ENCODE measurements at regions not wholly inside any gene's neighbourhood (a gene's known extent, or its start where the extent isn't known, plus 50 kb on each side); places are given as distances from the start of the nearest gene placed in this dataset.

- Histone ChIP-seq H3K79me2 (ENCODE audit: insufficient read depth, low read length) (no peaks in the 10 kb centered on the region), H3K9ac (ENCODE audit: low read length) (no peak overlapping the region), H3K9me3 (ENCODE audit: control insufficient read depth in 1 of 2, insufficient read depth in 1 of 2, low read depth in 1 of 2, low read length in 2 of 2) (no peaks in the 10 kb centered on the region), H3K4me2 (ENCODE audit: low read length) (peak overlapping the region; percentile 40; the same call in 1 of the 2 replicates), H3K4me3 (replicated peaks in 1 of 2; ENCODE audit: low read depth in 1 of 2, low read length in 2 of 2) (no peak overlapping the region), H3K27me3 (ENCODE audit: insufficient read depth, low read length) (no peaks in the 10 kb centered on the region), H3K9me2 (ENCODE audit: insufficient read depth) (no peaks in the 10 kb centered on the region), H3K27ac (ENCODE audit: low read depth, low read length) (no peak overlapping the region), H3K4me1 (ENCODE audit: control insufficient read depth in 1 of 2, insufficient read depth in 2 of 2, low read length in 2 of 2) (peaks cover 0 to 14% of the 10 kb centered on the region in 2 experiments; a peak in 2 of 4 replicates), H4K20me1 (ENCODE audit: insufficient read depth) (no peaks in the 10 kb centered on the region), H3K36me3 (ENCODE audit: control insufficient read depth in 1 of 2, insufficient read depth in 2 of 2, low read length in 2 of 2) (no peaks in the 10 kb centered on the region), H2AFZ (ENCODE audit: low read depth, low read length, poor library complexity, severe bottlenecking) (peak overlapping the region; percentile 66)
- POLR2A ChIA-PET: no interaction called here
- RAD21 ChIA-PET (ENCODE audit: low non-redundant PET in 1 of 2, low total read pairs in 2 of 2, uncharacterized antibody in 2 of 2, unreplicated experiment in 2 of 2): no interaction called here
- no TSS peak for BruUV-seq (replicated peaks)
- DNase-seq (ENCODE audit: low read depth, low spot score) (no peak), ATAC-seq (no peak)
- CTCF ChIA-PET: interaction anchor here (1.0 to 1.7 kb wide), 2 partner anchors 44 to 105 kb away, joined by 3 read pairs; no protein-coding TSS in a partner anchor
- intact Hi-C loops (cut with micrococcal nuclease): no loop called here
- no peak for TF ChIP-seq POLR2A (IDR thresholded peaks at IDR 0.05; ENCODE audit: borderline replicate concordance, extremely low read depth, insufficient read depth, insufficient read length)
- TF ChIP-seq, protein P1, sequence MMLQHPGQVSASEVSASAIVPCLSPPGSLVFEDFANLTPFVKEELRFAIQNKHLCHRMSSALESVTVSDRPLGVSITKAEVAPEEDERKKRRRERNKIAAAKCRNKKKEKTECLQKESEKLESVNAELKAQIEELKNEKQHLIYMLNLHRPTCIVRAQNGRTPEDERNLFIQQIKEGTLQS (IDR thresholded peaks at IDR 0.05): no peak
- no peak for TF ChIP-seq EGR1 (IDR thresholded peaks at IDR 0.05; ENCODE audit: low read depth)
- TF ChIP-seq JUND (IDR thresholded peaks at IDR 0.05): peak; percentile 35; the same call in 1 of the 2 replicates
- no peak for TF ChIP-seq CEBPB (IDR thresholded peaks at IDR 0.05; ENCODE audit: low read depth)
Measured at GRCh38 chr10:30538086-30538485, 91.5 kb downstream of the LYZL2 start.

GRCh38 chr10:30537586-30537985 lies 92.0 kb downstream of the LYZL2 start:
- ChIA-PET CTCF (interaction anchor here (1.0 to 1.7 kb wide), 2 partner anchors 44 to 104 kb away, joined by 3 read pairs; no protein-coding TSS in a partner anchor), POLR2A (no interaction called here), RAD21 (ENCODE audit: low non-redundant PET in 1 of 2, low total read pairs in 2 of 2, uncharacterized antibody in 2 of 2, unreplicated experiment in 2 of 2) (no interaction called here)
- no peak for DNase-seq (ENCODE audit: low read depth, low spot score)
- no peak for ATAC-seq
- H3K4me2 ChIP-seq (ENCODE audit: low read length): no peak overlapping the region
- H3K36me3 ChIP-seq (ENCODE audit: control insufficient read depth in 1 of 2, insufficient read depth in 2 of 2, low read length in 2 of 2): no peaks in the 10 kb centered on the region
- H3K9me3 ChIP-seq (ENCODE audit: control insufficient read depth in 1 of 2, insufficient read depth in 1 of 2, low read depth in 1 of 2, low read length in 2 of 2): no peaks in the 10 kb centered on the region
- H3K27ac ChIP-seq (ENCODE audit: low read depth, low read length): no peak overlapping the region
- peak overlapping the region; percentile 66 for H2AFZ ChIP-seq (ENCODE audit: low read depth, low read length, poor library complexity, severe bottlenecking)
- H3K79me2 ChIP-seq (ENCODE audit: insufficient read depth, low read length): no peaks in the 10 kb centered on the region
- TF ChIP-seq TCF7L2 (IDR thresholded peaks at IDR 0.05; ENCODE audit: borderline replicate concordance, extremely low read depth, insufficient read depth, insufficient read length): no peak
- TF ChIP-seq POLR2A (IDR thresholded peaks at IDR 0.05; ENCODE audit: borderline replicate concordance, extremely low read depth, insufficient read depth, insufficient read length): no peak
- TF ChIP-seq, protein P1 (IDR thresholded peaks at IDR 0.05): no peak
- TF ChIP-seq CEBPB (IDR thresholded peaks at IDR 0.05; ENCODE audit: low read depth): no peak
- no peak for TF ChIP-seq CBX3 (IDR thresholded peaks at IDR 0.05; ENCODE audit: low read depth)
- TF ChIP-seq, protein P2, sequence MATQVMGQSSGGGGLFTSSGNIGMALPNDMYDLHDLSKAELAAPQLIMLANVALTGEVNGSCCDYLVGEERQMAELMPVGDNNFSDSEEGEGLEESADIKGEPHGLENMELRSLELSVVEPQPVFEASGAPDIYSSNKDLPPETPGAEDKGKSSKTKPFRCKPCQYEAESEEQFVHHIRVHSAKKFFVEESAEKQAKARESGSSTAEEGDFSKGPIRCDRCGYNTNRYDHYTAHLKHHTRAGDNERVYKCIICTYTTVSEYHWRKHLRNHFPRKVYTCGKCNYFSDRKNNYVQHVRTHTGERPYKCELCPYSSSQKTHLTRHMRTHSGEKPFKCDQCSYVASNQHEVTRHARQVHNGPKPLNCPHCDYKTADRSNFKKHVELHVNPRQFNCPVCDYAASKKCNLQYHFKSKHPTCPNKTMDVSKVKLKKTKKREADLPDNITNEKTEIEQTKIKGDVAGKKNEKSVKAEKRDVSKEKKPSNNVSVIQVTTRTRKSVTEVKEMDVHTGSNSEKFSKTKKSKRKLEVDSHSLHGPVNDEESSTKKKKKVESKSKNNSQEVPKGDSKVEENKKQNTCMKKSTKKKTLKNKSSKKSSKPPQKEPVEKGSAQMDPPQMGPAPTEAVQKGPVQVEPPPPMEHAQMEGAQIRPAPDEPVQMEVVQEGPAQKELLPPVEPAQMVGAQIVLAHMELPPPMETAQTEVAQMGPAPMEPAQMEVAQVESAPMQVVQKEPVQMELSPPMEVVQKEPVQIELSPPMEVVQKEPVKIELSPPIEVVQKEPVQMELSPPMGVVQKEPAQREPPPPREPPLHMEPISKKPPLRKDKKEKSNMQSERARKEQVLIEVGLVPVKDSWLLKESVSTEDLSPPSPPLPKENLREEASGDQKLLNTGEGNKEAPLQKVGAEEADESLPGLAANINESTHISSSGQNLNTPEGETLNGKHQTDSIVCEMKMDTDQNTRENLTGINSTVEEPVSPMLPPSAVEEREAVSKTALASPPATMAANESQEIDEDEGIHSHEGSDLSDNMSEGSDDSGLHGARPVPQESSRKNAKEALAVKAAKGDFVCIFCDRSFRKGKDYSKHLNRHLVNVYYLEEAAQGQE (IDR thresholded peaks at IDR 0.05; ENCODE audit: low read depth): no peak
- no peak for TF ChIP-seq EZH2phosphoT487 (IDR thresholded peaks at IDR 0.05; ENCODE audit: borderline replicate concordance)
- no peak for TF ChIP-seq POLR2AphosphoS5 (IDR thresholded peaks at IDR 0.05; ENCODE audit: low read depth, low read length)
- TF ChIP-seq SRF (IDR thresholded peaks at IDR 0.05; ENCODE audit: low read depth): no peak
- no peak for TF ChIP-seq ELF1 (IDR thresholded peaks at IDR 0.05; ENCODE audit: borderline replicate concordance, low read depth)
- no peak for TF ChIP-seq ZFX (IDR thresholded peaks at IDR 0.05)
- TF ChIP-seq RAD21 (IDR thresholded peaks at IDR 0.05; ENCODE audit: low read depth): no peak
- H3K4me1 ChIP-seq (ENCODE audit: control insufficient read depth in 1 of 2, insufficient read depth in 2 of 2, low read length in 2 of 2): peaks cover 0 to 14% of the 10 kb centered on the region in 2 experiments; a peak in 2 of 4 replicates
- no peaks in the 10 kb centered on the region for H3K27me3 ChIP-seq (ENCODE audit: insufficient read depth, low read length)
- no peak overlapping the region for H3K9ac ChIP-seq (ENCODE audit: low read length)
- no peaks in the 10 kb centered on the region for H3K9me2 ChIP-seq (ENCODE audit: insufficient read depth)
- intact Hi-C loops (cut with micrococcal nuclease): no loop called here
- no peak overlapping the region for H3K4me3 ChIP-seq (replicated peaks in 1 of 2; ENCODE audit: low read depth in 1 of 2, low read length in 2 of 2)
- H4K20me1 ChIP-seq (ENCODE audit: insufficient read depth): no peaks in the 10 kb centered on the region
- no TSS peak for BruUV-seq (replicated peaks)
